MV-4-11 (cell line): ENCODE measurements at regions not wholly inside any gene's neighbourhood (a gene's known extent, or its start where the extent isn't known, plus 50 kb on each side); places are given as distances from the start of the nearest gene placed in this dataset.
A peak's percentile ranks its signal among the peaks of the same experiment; 100 is the strongest.

Experiments used
- DNase-seq: peaks from one replicate; lab custom pipeline; 2025; lab: John Stamatoyannopoulos, UW

DNA sequence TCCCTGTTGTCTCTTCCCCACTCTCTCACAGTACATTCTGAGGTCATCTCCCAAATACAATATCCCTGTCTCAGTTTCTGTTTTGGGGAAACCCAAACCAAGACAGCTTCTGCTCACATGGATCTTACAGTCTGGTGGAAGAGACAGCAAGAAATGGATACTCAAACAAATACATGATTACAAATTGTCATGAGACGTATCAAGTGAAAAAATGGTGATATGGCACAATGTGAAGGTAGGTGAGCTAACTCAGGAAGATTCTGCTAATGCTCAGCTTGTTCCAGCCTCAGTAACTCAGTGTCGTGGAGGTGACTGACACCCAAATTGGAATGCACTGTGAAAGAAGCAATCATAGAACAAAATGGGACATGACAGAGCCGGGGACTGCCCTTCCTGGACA, 68.3 kb downstream of the CHST1 start:
- DNase-seq: no peak

DNA sequence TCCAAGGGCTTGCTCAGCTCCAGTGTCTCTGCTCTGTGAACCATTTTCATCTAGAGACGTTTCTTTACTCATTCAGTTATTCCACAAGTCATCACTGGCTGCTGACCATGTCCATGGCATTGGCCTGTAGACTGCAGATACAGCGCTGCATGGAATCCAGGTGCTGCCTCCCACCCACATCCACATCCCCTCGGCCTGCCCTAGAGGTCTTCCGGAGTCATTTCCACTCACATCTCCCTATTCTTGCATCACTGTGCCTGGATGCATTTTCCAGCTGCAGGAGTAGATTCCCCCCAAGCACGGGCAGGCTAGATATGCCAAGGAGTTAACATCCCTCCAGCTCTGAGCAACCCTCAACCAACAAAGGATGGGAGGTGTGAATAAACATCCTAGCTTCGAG, 68.9 kb downstream of the CHST1 start:
- DNase-seq: no peak

DNA sequence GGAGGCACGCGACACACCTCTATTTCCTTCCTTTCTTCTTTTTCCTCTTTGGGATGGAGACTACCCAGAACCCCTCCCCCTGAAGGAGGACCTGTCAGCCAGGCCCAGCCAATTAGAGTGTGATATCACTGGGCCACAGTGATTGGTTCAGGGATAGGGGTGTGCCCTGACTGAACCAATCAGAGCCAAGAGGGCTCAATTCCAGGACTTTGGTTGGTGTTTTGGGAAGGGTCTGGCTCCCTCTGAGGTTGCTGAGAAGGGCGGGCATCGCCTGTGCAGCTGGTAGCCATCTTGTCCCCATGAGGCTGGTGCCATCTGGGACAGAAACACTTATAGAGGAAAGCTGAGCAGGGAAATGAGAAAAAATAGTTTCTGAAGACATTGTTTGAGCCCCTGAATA, 71.4 kb downstream of the CHST1 start:
- DNase-seq: no peak

DNA sequence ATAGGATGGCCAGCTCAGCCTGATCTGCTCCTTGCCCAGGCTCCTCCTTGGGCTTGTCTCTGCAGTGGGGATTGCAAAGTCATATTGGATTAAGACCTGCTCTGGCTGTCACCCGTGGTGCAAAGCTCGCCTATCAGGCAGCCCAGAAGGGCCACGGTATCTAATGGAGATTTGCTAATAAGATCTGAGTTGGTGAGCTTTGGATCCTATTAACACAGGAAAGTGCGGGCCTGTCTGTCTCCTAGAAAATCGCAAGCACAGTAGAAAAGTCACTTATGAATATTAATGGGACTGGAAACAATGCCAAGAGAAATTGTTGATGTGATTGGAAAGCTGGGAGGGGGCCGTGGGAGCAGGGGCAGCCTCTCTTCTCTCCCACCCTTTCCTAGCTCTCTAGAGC, 72.8 kb downstream of the CHST1 start:
- DNase-seq: no peak

DNA sequence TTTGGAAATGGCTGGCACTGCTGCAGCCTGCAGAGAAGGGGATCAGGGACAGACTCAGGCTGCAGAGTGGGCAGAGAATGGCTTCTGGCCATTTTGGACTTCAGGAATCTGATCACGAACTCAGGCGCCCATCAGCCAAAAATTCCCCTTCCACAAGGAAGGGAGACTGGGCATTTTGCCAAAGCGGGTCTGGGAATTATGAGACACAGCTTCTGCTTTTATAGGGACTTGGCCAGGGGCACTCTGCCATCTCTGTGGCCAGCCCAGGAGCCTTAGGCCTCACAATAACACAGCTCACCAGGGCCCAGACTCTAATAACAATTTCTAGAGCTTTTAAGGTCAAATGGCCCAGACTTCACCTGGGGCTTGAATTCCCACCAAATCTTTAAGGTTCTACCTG, 74.7 kb downstream of the CHST1 start:
- DNase-seq: no peak

DNA sequence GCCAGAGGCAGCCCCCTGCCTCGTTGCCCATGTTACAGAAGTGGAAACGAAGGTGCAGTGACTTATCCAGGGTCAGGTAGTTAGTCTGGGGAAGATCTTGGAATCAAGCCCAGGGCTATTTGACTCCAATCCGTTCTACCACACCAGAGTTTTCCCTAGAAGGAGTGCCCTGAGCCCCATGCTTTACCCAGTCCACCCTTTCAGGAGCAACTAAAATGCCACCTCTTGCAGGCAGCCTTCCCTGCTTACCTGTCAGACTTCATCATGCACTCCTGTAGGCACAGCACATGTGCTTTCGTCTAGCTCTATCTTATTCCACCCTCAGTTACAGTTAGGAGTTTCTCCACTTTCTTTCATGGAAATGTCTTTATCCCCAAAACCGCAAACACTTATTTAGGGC, 80.2 kb downstream of the CHST1 start:
- DNase-seq: no peak

DNA sequence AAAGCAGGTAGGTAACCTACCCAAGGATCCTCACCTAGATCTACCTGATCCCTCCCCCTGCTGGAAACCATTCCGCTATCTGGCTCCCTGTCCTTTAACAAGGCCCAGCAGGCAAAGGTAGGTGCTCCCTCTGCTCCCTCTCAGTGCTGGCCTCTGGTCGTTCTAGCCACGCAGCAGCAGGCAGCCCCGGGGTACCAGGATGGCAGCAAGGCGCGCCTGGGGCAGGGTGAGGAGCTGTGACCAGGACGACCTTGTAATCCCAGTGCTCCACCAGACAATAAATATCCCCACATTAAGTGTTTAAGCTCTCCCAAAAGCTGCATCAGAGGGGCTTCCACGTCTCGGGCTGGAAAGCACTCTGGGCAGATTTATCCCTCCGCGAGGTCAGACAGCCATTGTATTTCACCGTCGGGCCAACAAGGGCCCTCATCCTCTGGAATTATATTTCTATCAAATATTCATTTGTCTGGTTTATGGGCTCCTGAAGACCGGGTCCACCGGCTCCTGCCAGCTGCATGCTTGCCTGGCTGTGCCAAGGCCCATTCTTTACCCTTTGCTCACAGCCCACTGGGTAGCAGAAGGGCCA, 81.3 kb downstream of the CHST1 start:
- no peak for DNase-seq

DNA sequence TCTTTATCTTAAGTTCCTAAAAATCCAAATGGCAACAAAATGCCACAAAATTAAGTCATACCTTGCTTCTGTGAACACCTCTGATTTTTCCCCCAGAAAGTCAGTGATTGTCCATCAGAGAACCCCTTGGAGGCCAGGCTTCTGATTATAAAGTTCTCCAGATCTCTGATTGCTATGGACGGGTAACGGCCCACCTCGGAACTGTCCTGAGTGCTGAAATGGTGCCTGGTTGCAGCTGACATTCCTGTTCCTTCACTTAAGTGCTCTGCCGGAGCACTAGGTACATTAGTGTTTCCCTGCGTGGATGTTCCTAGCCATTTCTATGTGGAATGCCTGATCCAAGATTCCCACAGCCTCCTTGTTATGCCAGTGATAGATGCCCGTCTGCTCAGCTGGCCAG, 85.0 kb downstream of the CHST1 start:
- peak; percentile 32 for DNase-seq

DNA sequence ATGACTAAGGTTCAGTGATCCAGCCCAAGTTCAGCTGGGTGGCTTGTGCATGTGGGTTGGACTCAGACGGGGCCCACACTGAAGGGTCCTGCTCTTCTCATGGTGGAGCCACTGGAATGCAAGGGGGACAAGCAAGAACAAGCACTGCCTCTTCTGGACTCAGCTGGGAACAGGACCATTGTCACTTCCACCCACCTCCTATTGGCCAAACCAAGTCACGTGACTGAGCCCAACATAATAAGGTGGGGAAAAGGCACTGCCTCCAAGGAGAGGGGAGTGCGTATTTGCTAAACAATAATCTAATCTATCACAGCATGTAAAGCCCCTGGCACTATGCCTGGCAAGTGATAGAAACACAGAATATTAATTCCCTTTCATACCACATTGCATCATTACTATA, 87.1 kb downstream of the CHST1 start:
- no peak for DNase-seq

DNA sequence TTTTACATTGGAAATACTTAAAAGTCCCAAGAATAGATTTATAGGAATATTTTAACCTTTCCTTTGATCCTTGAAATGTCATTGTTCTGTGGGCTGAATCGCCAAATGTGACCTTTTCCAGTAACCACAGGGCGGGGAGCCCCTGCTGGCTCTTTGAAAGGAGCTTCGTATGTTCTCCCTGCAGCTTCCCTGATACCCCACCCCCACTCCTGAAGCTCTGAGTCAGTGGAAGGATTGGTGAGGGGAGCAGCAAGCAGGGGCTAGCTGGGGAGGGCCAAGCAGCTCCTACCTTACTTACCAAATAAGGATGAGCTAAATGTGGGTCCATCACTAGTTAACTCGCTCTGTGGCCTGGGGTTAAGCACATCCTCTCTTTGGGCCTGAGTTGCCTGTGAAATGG, 87.7 kb downstream of the CHST1 start:
- no peak for DNase-seq

DNA sequence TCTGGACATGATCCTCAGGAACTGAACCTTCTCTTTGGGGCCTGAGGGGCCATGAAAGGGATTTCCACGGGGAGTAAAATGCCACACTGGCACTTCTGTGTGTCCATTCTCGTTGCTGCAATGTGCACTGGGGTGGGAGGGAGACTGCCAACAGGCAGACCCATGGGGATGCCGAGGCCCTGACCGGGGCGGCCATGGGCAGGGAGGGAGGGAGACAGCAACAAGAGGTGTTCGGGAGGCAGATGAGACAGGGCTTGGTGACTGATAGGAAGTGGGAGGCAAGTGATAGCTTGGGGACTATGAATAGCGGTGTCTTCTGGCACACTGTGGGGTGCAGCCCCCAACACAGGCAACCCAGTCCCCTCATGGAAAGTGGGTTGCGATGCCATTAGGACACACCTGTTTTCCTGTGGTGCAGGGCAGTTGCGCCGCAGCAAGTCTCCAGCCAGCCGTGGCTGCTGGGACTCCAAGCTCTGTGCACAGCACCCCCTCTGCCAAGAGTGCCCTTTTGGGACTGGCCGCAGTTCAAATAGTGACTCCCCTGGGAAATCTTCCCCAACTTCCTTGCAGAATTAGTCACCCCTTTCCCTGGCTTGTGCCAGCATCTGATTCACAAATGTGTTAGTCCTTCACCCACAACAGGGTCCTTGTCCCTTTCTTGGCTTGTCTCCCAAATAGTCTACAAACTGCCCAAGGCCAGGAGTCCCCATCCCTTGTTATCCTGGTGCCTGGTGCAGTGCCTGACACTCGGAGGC, 88.8 kb downstream of the CHST1 start:
- DNase-seq: no peak

DNA sequence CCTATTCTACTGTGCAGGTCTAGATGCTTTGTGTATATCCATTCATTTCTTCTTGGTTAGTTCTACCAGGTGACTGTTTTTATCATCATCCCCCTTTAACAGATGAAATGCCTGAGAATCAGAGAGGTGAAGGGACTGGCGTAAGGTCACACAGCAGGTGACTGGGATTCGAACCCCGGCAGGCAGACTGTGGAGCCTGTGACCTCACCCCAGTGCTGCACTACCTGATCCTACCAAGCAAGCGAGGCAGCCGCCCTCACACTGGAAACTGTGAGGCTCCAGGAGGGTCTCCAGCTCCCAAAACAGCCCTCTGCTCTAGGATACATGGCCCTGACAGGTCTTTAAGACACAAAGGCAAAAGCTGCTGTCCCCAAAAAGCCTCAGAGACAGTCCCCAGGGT, 91.7 kb downstream of the CHST1 start:
- DNase-seq: no peak

DNA sequence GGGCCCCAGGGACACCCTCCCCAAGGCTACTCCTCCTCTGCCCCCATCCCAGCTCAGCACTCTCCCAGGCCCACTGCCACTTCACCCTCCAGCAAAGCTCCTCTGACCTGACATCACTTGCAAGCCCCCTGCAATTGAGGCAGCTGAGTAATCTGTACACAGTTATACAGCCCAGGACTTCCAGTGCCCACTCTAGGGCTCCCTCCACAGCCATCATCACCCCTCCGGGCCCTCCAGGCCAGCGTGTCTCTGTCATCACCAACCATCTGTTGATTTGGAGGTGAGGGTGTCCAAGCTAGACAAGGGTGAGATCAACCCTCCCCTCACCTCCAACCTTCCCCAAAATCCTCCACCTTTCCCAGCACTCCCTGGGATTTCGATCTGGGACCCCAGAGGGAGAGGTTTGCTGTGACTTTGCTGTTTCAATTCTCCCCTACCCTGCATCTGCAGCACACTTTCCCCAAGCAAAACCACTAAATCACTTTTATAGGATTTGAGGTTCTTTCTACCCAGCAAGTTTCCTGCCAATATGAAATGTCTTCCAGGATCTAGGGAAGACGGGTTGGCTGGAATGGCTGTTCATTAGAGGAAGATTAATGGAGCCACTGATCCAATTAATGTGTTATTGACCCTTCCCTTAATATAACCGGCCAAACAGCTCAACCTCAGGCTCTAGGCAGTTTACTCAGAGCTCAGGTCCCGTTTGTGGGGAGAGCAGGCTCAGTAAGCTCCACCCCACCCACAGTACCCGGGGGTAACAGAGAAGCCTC, 92.9 kb downstream of the CHST1 start:
- DNase-seq: no peak

DNA sequence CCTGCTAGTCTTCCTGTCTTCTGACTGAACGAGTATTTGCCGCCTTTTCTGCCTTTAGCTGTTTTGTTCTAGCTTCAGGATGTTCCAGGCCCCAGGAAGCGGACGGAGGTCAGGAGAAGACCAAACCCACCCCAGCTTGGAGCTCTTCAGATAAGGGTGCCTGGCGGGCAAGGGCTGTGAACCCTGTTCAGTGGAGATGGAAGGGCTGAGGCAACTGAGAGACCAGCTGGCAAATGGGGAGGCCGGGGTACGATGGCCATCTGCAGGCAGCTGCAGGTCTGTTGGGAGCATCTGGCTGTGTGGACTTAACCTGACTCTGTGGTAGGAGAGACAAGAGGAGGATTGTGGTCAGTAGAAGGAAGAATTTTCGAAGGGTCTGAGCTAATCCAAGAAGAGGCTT, 95.6 kb downstream of the CHST1 start:
- DNase-seq: no peak

DNA sequence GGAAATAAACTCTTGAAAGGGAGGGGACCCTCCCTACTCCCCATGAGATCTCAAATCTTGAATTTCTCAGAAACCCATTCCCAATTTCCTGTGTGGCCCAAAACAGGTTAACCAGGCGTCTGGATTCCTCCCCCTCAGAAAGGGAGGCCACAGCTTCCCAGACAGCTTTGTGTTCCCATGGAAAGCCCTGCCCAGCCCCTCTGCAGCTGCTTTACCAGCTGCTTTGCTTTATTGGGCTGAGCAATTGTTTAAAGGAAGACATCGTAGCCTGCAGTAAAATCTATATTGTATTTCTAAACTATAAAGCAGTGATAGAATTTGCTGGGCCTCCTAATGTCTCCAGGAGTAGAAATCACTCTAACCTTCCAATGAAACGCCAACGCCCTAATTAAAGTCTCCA, 97.4 kb downstream of the CHST1 start:
- DNase-seq: no peak

DNA sequence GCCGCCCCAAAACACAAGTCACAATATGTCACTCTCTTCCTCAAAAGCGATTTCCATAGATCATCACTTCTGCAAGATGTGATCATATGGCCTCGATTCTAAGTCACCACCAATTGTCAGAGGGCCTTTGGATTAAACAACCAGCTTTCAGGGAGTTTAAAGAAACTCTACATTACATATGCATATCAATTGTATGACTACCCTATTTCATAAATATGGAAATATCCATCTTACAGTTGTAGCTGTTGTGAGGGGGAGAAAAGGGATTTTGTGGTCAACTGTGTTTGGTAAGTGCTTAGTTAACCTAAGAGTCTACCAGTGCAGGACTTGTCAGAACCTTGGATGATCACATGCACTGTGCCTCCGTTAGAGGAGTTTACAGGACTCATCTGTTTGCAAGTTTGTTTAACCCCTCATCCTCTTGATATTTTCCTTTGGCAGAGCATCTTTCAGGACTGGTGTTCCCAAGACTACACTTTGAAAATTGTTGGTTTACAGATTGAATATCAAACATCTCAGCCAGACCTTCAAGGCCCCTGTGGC, 99.9 kb downstream of the CHST1 start:
- no peak for DNase-seq

DNA sequence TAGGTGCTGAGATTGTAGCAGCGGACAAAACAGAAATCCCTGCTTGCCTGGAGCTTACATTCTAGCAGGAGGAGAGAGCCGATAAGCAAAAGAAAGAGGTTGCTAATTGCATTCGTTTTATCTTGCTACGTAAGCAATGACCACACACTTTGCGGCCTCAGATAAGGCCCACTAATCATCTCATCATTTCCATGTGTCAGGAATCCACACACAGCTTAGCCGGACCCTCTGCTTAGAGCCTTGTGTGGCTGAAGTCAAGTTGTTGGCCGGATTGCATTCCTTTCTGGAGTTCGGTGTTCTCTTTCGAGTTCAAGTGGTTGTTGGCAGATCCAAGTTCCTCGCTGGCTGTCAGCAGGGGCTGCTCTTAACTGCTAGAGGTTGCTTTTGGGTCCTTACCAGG, 101.6 kb downstream of the CHST1 start:
- no peak for DNase-seq

DNA sequence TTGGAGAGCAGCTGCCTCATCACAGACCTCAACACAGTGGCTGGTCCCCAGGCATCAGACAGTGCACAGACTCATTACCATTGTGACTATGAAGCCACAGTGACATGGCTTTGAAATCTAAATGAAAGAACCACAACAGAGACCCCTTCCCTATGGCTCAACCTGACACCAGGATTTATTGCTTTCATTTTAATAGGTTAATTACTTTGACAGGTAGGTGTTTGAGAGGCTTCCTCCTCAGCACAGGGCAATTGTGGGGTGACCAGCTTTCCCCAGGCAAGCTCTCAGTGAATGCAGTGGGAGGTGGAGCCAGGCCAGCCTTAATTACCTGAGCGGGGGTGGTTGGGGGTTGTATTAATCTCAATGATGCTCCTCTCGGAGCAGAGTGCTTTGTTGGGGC, 102.3 kb downstream of the CHST1 start:
- no peak for DNase-seq

DNA sequence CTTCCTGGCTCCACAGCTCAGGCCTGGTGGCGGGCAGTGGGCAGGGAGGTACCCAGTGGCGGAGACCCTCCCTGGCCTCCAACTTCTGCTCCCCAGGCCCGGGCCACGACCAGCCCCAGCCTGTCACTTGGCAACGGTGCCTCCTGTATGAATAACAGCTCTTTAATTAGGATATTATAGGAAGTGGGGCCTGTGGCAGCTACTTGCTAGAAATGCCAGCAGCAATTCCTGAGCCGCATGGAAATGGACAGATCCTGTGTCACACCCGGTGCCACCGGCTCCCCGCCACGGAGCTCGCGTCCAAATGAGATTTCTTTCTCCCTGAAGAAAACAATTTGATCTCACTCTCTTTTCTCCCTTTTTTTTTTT, 104.5 kb downstream of the CHST1 start:
- no peak for DNase-seq

DNA sequence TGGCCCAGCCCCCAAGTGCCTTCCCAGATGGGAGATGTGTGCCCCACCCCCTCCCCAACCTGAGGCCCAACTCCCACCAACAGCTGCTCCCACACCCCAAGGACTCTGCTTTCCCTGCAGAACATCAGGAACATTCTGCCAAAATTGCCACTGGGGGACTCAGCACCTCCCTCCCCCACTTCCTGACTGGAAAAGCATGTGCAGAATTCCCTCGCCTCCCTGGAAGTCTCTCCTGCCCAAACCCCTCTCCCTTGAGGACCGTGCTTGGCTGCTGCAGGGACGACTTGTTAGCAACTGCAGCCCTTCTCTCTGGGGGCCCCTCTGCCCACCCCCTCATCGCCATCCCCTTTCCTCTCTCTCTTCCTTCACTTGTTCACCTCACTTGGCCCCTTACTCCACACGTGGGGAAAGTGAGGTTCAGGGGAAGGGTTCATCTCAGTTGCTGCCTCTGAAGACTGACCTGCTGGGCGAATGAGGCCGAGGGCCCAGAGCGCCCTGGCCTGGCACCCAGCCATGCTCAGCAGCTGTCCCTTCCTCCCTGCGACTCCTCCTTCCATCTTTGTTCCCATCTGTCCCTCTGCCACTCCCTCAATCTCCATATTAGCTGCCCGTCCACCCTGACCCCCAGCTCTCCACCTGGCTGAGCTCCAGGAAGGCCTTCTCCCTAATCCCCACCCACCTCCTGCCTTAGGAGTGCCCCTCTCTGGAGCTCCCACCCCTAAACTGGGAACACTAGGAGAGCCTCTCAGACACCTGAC, 105.1 kb downstream of the CHST1 start:
- no peak for DNase-seq

DNA sequence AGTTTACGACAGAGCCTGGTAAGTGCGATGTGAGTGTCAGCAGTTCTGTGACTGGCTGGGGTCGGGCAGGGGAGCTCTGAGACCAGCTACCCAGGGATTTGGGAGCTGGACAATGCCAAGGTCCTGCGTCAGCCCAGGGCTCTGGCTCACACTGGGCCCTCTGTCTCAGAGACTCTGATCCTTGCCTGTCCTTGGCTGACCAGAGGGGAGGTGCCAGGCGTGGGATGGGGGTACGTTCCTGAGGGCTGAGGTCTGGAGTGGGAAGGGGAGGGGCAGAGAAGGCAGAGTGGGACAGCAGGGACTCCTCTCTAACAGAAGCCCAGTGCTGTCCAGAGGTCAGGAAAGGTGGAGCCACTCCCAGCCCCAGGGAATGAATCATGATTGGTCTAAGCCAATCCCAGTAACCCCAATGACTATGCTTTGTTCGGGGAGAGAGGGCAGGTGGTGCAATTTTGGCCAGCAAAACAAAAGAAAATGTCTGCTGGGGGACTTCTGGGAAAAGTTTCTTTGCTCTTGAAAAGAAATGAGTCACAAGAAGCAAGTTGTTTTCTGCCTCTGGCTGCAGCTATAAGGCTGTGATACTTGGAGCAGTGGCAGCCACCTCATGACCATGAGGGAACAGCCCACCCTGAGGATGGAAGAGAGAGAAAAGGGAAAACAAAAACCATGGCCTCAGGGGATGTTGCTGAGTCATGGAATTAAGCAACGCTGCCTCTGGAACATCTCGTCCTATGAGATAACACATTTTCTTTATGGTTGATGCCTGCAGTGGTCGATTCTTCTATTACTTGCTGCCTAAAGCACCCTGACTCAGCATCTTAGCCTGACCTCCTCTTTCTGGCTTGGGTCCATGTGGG, 108.3 kb downstream of the CHST1 start:
- no peak for DNase-seq
